ENCODE measurements at regions not wholly inside any gene's neighbourhood (a gene's known extent, or its start where the extent isn't known, plus 50 kb on each side); places are given as distances from the start of the nearest gene placed in this dataset.
A peak's percentile ranks its signal among the peaks of the same experiment; 100 is the strongest.

DNA sequence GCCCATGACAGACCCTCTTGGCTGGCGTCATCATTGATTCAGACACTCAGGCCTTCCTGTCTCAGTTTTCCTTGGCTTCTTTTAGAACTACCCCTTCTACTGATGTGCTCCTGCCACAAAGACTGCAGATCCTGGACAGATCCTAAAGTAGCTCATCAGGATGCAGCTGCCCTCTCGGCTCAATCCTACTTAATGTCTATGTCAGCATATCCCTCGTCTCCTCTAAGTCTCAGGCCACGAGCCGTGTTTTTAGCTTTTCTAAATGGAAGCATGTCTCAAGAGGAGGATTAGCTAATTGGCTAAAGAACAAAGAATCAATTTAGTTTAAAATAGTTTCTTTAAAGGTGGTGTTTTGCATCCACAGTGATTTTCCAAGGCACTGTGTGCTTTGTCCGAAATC, 447.7 kb downstream of the STIM2 start:
- Histone ChIP-seq H3K27ac (no peak overlapping the region), H3K36me3 (no peaks in the 10 kb centered on the region), H3K27me3 (no peaks in the 10 kb centered on the region), H3K9me3 (no peaks in the 10 kb centered on the region), H3K4me3 (no peak overlapping the region), H3K4me1 (no peaks in the 10 kb centered on the region)
- intact Hi-C loops (cut with DNase I; ENCODE audit: low total_unique reads): no loop called here
- TF ChIP-seq POLR2A (IDR thresholded peaks at IDR 0.05): no peak
- no peak for TF ChIP-seq EP300 (IDR thresholded peaks at IDR 0.05)
- DNase-seq: no peak
- 80 to 85% (median 82%) methylated on average over 6 of the region's 6 CpGs for WGBS, 5 donors

DNA sequence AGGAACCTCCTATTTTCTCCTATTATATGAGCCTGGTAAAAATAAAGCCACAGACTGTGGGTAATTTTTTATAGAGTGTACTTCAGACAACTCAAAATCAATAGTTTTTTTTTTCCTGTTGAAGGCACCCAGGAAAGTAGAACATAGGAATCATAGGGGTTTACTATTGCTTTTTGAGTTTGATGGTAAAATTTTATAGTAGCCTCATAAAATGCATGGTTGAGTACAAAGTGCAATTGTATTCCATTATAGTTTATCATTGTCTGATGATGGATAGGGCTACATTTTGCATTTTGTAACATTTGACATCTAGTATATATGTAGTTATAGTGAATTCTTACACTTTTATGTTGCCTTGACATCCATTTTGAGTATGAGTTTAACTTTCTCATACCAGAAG, 455.0 kb downstream of the STIM2 start:
- Histone ChIP-seq H3K4me1 (peaks cover 0 to 11% (median 4%) of the 10 kb centered on the region in 4 donors), H3K36me3 (no peaks in the 10 kb centered on the region), H3K27ac (no peak overlapping the region), H3K4me3 (no peak overlapping the region), H3K27me3 (no peaks in the 10 kb centered on the region), H3K9me3 (no peaks in the 10 kb centered on the region)
- TF ChIP-seq POLR2AphosphoS5 (IDR thresholded peaks at IDR 0.05): no peak
- no peak for TF ChIP-seq EP300 (IDR thresholded peaks at IDR 0.05)
- TF ChIP-seq, protein P1, sequence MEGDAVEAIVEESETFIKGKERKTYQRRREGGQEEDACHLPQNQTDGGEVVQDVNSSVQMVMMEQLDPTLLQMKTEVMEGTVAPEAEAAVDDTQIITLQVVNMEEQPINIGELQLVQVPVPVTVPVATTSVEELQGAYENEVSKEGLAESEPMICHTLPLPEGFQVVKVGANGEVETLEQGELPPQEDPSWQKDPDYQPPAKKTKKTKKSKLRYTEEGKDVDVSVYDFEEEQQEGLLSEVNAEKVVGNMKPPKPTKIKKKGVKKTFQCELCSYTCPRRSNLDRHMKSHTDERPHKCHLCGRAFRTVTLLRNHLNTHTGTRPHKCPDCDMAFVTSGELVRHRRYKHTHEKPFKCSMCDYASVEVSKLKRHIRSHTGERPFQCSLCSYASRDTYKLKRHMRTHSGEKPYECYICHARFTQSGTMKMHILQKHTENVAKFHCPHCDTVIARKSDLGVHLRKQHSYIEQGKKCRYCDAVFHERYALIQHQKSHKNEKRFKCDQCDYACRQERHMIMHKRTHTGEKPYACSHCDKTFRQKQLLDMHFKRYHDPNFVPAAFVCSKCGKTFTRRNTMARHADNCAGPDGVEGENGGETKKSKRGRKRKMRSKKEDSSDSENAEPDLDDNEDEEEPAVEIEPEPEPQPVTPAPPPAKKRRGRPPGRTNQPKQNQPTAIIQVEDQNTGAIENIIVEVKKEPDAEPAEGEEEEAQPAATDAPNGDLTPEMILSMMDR (IDR thresholded peaks at IDR 0.05): no peak
- TF ChIP-seq POLR2A (IDR thresholded peaks at IDR 0.05): no peak
- intact Hi-C loops (cut with DNase I; ENCODE audit: low total_unique reads): no loop called here
- no peak for DNase-seq

DNA sequence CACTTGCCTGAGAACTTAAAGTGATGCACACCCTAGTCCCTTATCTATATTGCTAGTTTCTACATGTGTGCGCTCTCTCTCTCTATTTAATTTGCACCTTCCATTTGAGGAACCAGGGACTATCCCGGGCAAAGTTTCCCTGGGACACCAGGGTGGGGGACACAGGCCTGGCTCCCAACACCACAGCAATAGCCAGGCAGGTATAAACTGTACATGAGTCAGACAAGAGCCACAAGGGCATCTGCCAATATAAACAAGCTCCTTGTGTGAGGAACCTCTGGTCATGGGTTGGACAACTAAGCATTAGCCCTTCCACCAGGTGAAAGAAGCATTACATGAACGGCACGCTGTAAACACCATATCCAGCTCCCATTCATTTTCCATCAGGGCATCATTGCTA, 455.5 kb downstream of the STIM2 start:
- 55 to 88% (median 58%) methylated on average over 4 of the region's 4 CpGs for WGBS, 5 donors
- no peak for DNase-seq
- Histone ChIP-seq H3K4me3 (no peak overlapping the region), H3K27ac (no peak overlapping the region), H3K4me1 (peaks cover 0 to 11% (median 4%) of the 10 kb centered on the region in 4 donors), H3K9me3 (no peaks in the 10 kb centered on the region), H3K27me3 (no peaks in the 10 kb centered on the region), H3K36me3 (no peaks in the 10 kb centered on the region)
- TF ChIP-seq, protein P1 (IDR thresholded peaks at IDR 0.05): no peak
- intact Hi-C loops (cut with DNase I; ENCODE audit: low total_unique reads): no loop called here

DNA sequence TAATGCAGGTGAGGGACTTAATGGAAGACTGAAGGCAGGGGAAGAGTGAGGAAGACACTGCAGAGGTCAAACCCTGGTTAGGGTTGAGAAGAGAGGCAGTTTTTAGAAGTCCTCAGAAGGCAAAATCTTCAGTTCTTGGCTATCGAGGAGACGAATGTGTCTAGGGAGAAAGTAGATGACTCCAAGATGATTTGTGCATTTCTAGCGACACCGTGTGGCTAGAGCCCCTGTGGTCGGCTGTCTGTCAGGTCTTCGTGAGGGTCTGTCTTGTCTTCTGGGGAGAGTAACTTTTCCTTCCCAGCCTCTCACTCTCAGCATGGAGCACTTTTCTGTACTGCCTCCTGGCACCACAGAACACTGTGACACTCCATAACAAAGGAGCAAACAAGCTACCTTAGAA, 458.1 kb downstream of the STIM2 start:
- H3K4me3 ChIP-seq: no peak overlapping the region
- peaks cover 0 to 11% (median 4%) of the 10 kb centered on the region in 4 donors for H3K4me1 ChIP-seq
- no peaks in the 10 kb centered on the region for H3K9me3 ChIP-seq
- 14 to 35% (median 32%) methylated on average over 6 of the region's 6 CpGs for WGBS, 5 donors
- TF ChIP-seq, protein P1 (IDR thresholded peaks at IDR 0.05): no peak
- TF ChIP-seq EP300 (IDR thresholded peaks at IDR 0.05) (no peak), POLR2A (IDR thresholded peaks at IDR 0.05) (no peak), POLR2AphosphoS5 (IDR thresholded peaks at IDR 0.05) (no peak)
- peak in 1 of 2 donors; percentile 57 for DNase-seq
- H3K27me3 ChIP-seq: no peaks in the 10 kb centered on the region
- no peak overlapping the region for H3K27ac ChIP-seq
- no peaks in the 10 kb centered on the region for H3K36me3 ChIP-seq
- intact Hi-C loops (cut with DNase I; ENCODE audit: low total_unique reads): no loop called here

DNA sequence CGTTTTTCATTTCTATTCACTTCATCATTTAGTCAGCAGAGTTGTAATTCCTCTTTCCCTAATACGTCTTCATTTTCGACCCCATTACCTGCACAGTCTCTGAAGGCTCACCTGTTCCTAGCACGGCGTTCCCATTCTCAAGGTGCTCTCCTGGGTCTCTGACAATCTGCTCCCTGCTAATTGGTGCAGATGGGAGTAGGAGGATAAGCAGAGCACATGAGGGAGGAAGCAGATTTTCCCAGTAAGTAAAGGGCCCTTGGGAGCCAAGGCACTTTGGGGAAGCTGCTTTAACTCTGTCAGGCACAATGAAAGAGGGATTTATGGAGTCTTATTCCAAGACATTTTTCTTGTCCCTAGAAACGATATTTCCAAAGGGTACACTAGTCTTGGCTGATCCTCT, 466.4 kb downstream of the STIM2 start:
- intact Hi-C loops (cut with DNase I; ENCODE audit: low total_unique reads): no loop called here
- 78 to 88% (median 85%) methylated on average over 6 of the region's 6 CpGs for WGBS, 5 donors
- H3K36me3 ChIP-seq: no peaks in the 10 kb centered on the region
- H3K9me3 ChIP-seq: no peaks in the 10 kb centered on the region
- DNase-seq: no peak
- no peak overlapping the region for H3K27ac ChIP-seq
- TF ChIP-seq EP300 (IDR thresholded peaks at IDR 0.05) (no peak), POLR2A (IDR thresholded peaks at IDR 0.05) (no peak), POLR2AphosphoS5 (IDR thresholded peaks at IDR 0.05) (no peak)
- TF ChIP-seq, protein P1 (IDR thresholded peaks at IDR 0.05): no peak
- no peaks in the 10 kb centered on the region for H3K27me3 ChIP-seq
- H3K4me1 ChIP-seq: no peaks in the 10 kb centered on the region
- H3K4me3 ChIP-seq: no peak overlapping the region
